ENCODE measurements at regions not wholly inside any gene's neighbourhood (a gene's known extent, or its start where the extent isn't known, plus 50 kb on each side); places are given as distances from the start of the nearest gene placed in this dataset.

- TF ChIP-seq UBTF (IDR thresholded peaks at IDR 0.05; ENCODE audit: borderline replicate concordance in 1 of 2, low read depth in 2 of 2, low read length in 2 of 2) (no peak), ESRRA (IDR thresholded peaks at IDR 0.05; ENCODE audit: borderline replicate concordance, low read depth) (no peak), SREBF2 (CRISPR knock-in tag; IDR thresholded peaks at IDR 0.05) (no peak)
These were observed 259.3 kb upstream of the SLC30A5 start (continued) for GRCh38 chr5:68834491-68834981.

- Histone ChIP-seq H3K9ac (ENCODE audit: insufficient read depth in 1 of 2, low read depth in 2 of 2, low read length in 2 of 2) (no peak overlapping the region), H4K20me1 (replicated peaks; ENCODE audit: control insufficient read depth, insufficient read depth, low read length) (no peaks in the 10 kb centered on the region; the same call in 1 of the 2 replicates), H3K9me1 (ENCODE audit: control insufficient read depth, insufficient read depth, low read length) (no peaks in the 10 kb centered on the region), H2AFZ (ENCODE audit: low read depth, low read length) (no peak overlapping the region), H3K4me1 (replicated peaks in 1 of 2; ENCODE audit: control insufficient read depth in 2 of 2, insufficient read depth in 2 of 2, low read length in 2 of 2) (no peaks in the 10 kb centered on the region), H3K4me2 (ENCODE audit: insufficient read depth, low read length) (no peak overlapping the region), H3K36me3 (ENCODE audit: control insufficient read depth, insufficient read depth, low read length) (no peaks in the 10 kb centered on the region), H3K4me3 (no peak overlapping the region), H3K9me3 (replicated peaks; ENCODE audit: control insufficient read depth, insufficient read depth, low read depth, low read length) (no peaks in the 10 kb centered on the region), H3K27ac (ENCODE audit: extremely low read depth, low read depth, low read length) (no peak overlapping the region), H3K79me2 (ENCODE audit: control insufficient read depth, insufficient read depth, low read length) (no peaks in the 10 kb centered on the region), H3K27me3 (ENCODE audit: control insufficient read depth in 2 of 2, insufficient read depth in 2 of 2, low read length in 2 of 2) (peaks cover 4 to 20% of the 10 kb centered on the region in 2 experiments; a peak in 4 of 5 replicates)
- WGBS (ENCODE audit: insufficient coverage, low coverage, missing lambda C conversion rate), result 5% methylated on average over 3 of the region's 3 CpGs
- DNase-seq (ENCODE audit: extremely low read depth in 1 of 4, low spot score in 3 of 4) (no peak), ATAC-seq (peak; percentile 45; the same call in 2 of the 3 replicates), FAIRE-seq (no peak)
- no TSS peak for BruUV-seq (replicated peaks)
- CTCF ChIA-PET (ENCODE audit: low intra/inter-chr PET ratio), result no interaction called here
- intact Hi-C loops (cut with micrococcal nuclease) (no loop called here), in situ Hi-C loops (cut with MboI) (no loop called here)
- POLR2A ChIA-PET, result interaction anchor here (0.6 kb wide), 1 partner anchor 289 kb away, joined by 3 read pairs; no protein-coding TSS in a partner anchor
- no peak for TF ChIP-seq FOXA3 (CRISPR knock-in tag; conservative IDR thresholded peaks at IDR 0.05 in 1 of 2, IDR thresholded peaks at IDR 0.05 in 1 of 2)
- TF ChIP-seq EZH2 (IDR thresholded peaks at IDR 0.05; ENCODE audit: borderline replicate concordance, low read depth, low read length), result no peak
- no peak for TF ChIP-seq EGR1 (conservative IDR thresholded peaks at IDR 0.05)
- TF ChIP-seq BCLAF1 (IDR thresholded peaks at IDR 0.05; ENCODE audit: borderline replicate concordance in 1 of 2, control insufficient read depth in 1 of 2, low read depth in 2 of 2, low read length in 1 of 2), result no peak
- no peak for TF ChIP-seq ZNF239 (CRISPR knock-in tag; IDR thresholded peaks at IDR 0.05)
- TF ChIP-seq MBD1 (CRISPR knock-in tag; IDR thresholded peaks at IDR 0.05), result no peak
- no peak for TF ChIP-seq ZNF133 (CRISPR knock-in tag; IDR thresholded peaks at IDR 0.05)
- TF ChIP-seq SNAPC5 (CRISPR knock-in tag; IDR thresholded peaks at IDR 0.05), result no peak
- no peak for TF ChIP-seq WHSC1 (IDR thresholded peaks at IDR 0.05; ENCODE audit: low read length)
- TF ChIP-seq ZSCAN29 (IDR thresholded peaks at IDR 0.05), result no peak
- no peak for TF ChIP-seq ZKSCAN1 (IDR thresholded peaks at IDR 0.05; ENCODE audit: low read depth, low read length)
These were observed 255.6 kb upstream of the SLC30A5 start for GRCh38 chr5:68838157-68838718.

All from K562 (cell line).